ENCODE measurements at regions not wholly inside any gene's neighbourhood (a gene's known extent, or its start where the extent isn't known, plus 50 kb on each side); places are given as distances from the start of the nearest gene placed in this dataset.

GRCh38 chr7:57482-58255 is 134.7 kb upstream of the FAM20C start:
- TF ChIP-seq ZFP30 (CRISPR knock-in tag; IDR thresholded peaks at IDR 0.05) (no peak), ZNF8 (CRISPR knock-in tag; IDR thresholded peaks at IDR 0.05) (no peak), PATZ1 (CRISPR knock-in tag; IDR thresholded peaks at IDR 0.05; ENCODE audit: borderline replicate concordance) (no peak)
